ENCODE measurements at regions not wholly inside any gene's neighbourhood (a gene's known extent, or its start where the extent isn't known, plus 50 kb on each side); places are given as distances from the start of the nearest gene placed in this dataset.

DNA sequence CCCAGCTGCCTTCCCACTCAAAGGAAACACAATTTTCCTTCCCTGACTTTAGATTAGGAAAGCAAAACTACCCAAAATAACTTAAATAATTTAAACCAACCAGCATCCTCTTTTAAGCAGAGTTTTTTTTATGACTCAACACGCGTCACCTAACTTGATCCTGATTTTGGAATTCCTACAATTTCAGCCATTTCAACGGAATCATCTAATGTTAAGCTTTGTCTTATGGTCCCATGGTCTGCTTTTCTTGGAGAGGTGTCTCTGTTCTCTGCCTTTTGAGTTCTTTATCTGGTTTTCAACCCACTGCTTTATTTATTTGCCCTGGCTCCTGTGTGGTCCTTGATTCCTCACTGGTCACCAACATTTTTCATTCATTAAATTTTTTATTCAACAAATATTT, 219.2 kb upstream of the ARHGEF26 start:
- H3K9ac ChIP-seq (ENCODE audit: low read length) = no peak overlapping the region
- H3K4me2 ChIP-seq (ENCODE audit: low read length) = no peak overlapping the region
- H3K79me2 ChIP-seq (ENCODE audit: low read length) = no peaks in the 10 kb centered on the region
- no peak overlapping the region for H3K27ac ChIP-seq (ENCODE audit: low read length)
- H3K9me3 ChIP-seq (ENCODE audit: insufficient read depth, low read length) = no peaks in the 10 kb centered on the region
- no peaks in the 10 kb centered on the region for H3K36me3 ChIP-seq (replicated peaks; ENCODE audit: low read depth, low read length)
- no peaks in the 10 kb centered on the region for H3K4me1 ChIP-seq (ENCODE audit: low read length)
- no peak for TF ChIP-seq EZH2phosphoT487 (IDR thresholded peaks at IDR 0.05; ENCODE audit: low read depth)
- no peak overlapping the region for H2AFZ ChIP-seq (ENCODE audit: low read depth, low read length)
- no peaks in the 10 kb centered on the region for H3K27me3 ChIP-seq (ENCODE audit: low read depth, low read length)
- H4K20me1 ChIP-seq (ENCODE audit: insufficient read depth, low read length) = no peaks in the 10 kb centered on the region
- H3K4me3 ChIP-seq (ENCODE audit: low read length) = no peak overlapping the region

- Histone ChIP-seq H3K9ac (ENCODE audit: low read length) (no peak overlapping the region), H2AFZ (ENCODE audit: low read depth, low read length) (no peak overlapping the region), H3K27ac (ENCODE audit: low read length) (no peak overlapping the region), H3K4me1 (ENCODE audit: low read length) (no peaks in the 10 kb centered on the region), H3K4me2 (ENCODE audit: low read length) (no peak overlapping the region), H4K20me1 (ENCODE audit: insufficient read depth, low read length) (no peaks in the 10 kb centered on the region), H3K4me3 (ENCODE audit: low read length) (no peak overlapping the region), H3K79me2 (ENCODE audit: low read length) (no peaks in the 10 kb centered on the region), H3K9me3 (ENCODE audit: insufficient read depth, low read length) (no peaks in the 10 kb centered on the region), H3K36me3 (replicated peaks; ENCODE audit: low read depth, low read length) (no peaks in the 10 kb centered on the region), H3K27me3 (ENCODE audit: low read depth, low read length) (no peaks in the 10 kb centered on the region)
- TF ChIP-seq, protein P1, sequence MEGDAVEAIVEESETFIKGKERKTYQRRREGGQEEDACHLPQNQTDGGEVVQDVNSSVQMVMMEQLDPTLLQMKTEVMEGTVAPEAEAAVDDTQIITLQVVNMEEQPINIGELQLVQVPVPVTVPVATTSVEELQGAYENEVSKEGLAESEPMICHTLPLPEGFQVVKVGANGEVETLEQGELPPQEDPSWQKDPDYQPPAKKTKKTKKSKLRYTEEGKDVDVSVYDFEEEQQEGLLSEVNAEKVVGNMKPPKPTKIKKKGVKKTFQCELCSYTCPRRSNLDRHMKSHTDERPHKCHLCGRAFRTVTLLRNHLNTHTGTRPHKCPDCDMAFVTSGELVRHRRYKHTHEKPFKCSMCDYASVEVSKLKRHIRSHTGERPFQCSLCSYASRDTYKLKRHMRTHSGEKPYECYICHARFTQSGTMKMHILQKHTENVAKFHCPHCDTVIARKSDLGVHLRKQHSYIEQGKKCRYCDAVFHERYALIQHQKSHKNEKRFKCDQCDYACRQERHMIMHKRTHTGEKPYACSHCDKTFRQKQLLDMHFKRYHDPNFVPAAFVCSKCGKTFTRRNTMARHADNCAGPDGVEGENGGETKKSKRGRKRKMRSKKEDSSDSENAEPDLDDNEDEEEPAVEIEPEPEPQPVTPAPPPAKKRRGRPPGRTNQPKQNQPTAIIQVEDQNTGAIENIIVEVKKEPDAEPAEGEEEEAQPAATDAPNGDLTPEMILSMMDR (IDR thresholded peaks at IDR 0.05; ENCODE audit: low read depth, low read length) = no peak
- TF ChIP-seq EZH2phosphoT487 (IDR thresholded peaks at IDR 0.05; ENCODE audit: low read depth) = no peak
Measured at GRCh38 chr3:153903430-153903829, 217.8 kb upstream of the ARHGEF26 start.

DNA sequence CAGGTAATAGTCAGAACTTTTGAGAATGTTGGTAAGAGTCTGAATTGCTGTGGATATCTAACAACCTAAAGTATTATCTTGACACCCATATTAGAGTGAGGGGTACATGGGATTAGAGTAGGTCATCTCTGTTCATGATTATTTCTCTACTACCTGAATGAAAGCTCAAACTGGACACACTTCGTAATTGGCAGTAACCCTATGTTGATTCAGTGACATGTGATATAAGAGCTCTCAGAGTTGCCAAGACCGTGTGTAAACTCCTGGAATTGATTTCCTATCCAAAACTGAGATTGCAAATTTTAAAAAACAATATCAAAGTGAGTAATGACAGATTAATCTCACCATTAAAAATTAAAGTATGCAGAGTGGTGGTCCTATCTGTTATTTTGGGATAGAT, 214.8 kb upstream of the ARHGEF26 start:
- Histone ChIP-seq H2AFZ (ENCODE audit: low read depth, low read length) (no peak overlapping the region), H3K4me3 (ENCODE audit: low read length) (no peak overlapping the region), H4K20me1 (ENCODE audit: insufficient read depth, low read length) (no peaks in the 10 kb centered on the region), H3K9me3 (ENCODE audit: insufficient read depth, low read length) (no peaks in the 10 kb centered on the region), H3K4me2 (ENCODE audit: low read length) (no peak overlapping the region), H3K27ac (ENCODE audit: low read length) (no peak overlapping the region), H3K36me3 (replicated peaks; ENCODE audit: low read depth, low read length) (no peaks in the 10 kb centered on the region), H3K79me2 (ENCODE audit: low read length) (no peaks in the 10 kb centered on the region), H3K27me3 (ENCODE audit: low read depth, low read length) (no peaks in the 10 kb centered on the region), H3K9ac (ENCODE audit: low read length) (no peak overlapping the region), H3K4me1 (ENCODE audit: low read length) (no peaks in the 10 kb centered on the region)
- no peak for TF ChIP-seq EZH2phosphoT487 (IDR thresholded peaks at IDR 0.05; ENCODE audit: low read depth)
- TF ChIP-seq, protein P1 (IDR thresholded peaks at IDR 0.05; ENCODE audit: low read depth, low read length) = no peak

DNA sequence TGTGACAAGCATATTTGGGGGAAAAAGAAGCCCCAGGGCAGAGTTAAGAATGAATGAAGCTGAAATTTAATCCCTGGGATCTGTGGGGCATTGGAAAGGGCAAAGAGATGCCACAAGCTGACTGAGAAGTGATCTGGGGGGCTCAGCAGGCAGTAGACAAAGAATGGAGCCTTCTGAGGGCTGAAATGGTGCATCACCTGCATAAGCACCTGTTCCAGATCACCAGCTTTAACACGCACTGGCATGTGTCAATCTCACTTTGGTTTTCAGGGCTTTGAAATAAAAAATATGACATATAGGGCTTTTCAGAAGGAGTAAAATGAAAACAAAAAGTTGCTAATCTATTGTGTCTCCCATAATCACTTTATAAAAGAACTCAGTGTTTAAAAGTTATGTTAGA, 210.8 kb upstream of the ARHGEF26 start:
- no peaks in the 10 kb centered on the region for H4K20me1 ChIP-seq (ENCODE audit: insufficient read depth, low read length)
- TF ChIP-seq, protein P1 (IDR thresholded peaks at IDR 0.05; ENCODE audit: low read depth, low read length) = no peak
- no peaks in the 10 kb centered on the region for H3K4me1 ChIP-seq (ENCODE audit: low read length)
- no peaks in the 10 kb centered on the region for H3K9me3 ChIP-seq (ENCODE audit: insufficient read depth, low read length)
- H2AFZ ChIP-seq (ENCODE audit: low read depth, low read length) = no peak overlapping the region
- H3K27ac ChIP-seq (ENCODE audit: low read length) = no peak overlapping the region
- H3K4me2 ChIP-seq (ENCODE audit: low read length) = no peak overlapping the region
- no peaks in the 10 kb centered on the region for H3K79me2 ChIP-seq (ENCODE audit: low read length)
- H3K9ac ChIP-seq (ENCODE audit: low read length) = no peak overlapping the region
- H3K27me3 ChIP-seq (ENCODE audit: low read depth, low read length) = no peaks in the 10 kb centered on the region
- H3K36me3 ChIP-seq (replicated peaks; ENCODE audit: low read depth, low read length) = no peaks in the 10 kb centered on the region
- H3K4me3 ChIP-seq (ENCODE audit: low read length) = no peak overlapping the region

DNA sequence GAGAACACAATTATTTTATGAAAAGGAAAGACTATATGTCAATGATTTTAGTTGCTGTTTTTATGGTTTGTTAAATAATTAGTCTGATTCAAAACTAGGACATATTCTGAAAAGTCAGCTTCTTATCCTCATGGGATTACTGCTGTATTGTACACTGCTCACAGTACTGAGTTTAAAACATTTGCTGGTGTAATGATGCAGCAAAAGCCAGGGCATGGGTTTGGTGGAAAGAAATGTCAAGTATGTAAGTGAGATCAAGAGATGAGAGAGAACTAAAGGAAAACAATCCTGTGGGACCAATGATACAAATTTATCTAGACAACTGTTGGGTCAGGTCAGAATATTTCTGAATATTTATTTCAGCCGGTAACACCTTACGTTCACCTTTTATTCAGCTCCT, 210.1 kb upstream of the ARHGEF26 start:
- TF ChIP-seq, protein P1 (IDR thresholded peaks at IDR 0.05; ENCODE audit: low read depth, low read length) = no peak
- TF ChIP-seq EZH2phosphoT487 (IDR thresholded peaks at IDR 0.05; ENCODE audit: low read depth) = no peak
- H3K4me1 ChIP-seq (ENCODE audit: low read length) = no peaks in the 10 kb centered on the region
- no peaks in the 10 kb centered on the region for H3K27me3 ChIP-seq (ENCODE audit: low read depth, low read length)
- no peak overlapping the region for H3K9ac ChIP-seq (ENCODE audit: low read length)
- no peak overlapping the region for H2AFZ ChIP-seq (ENCODE audit: low read depth, low read length)
- no peaks in the 10 kb centered on the region for H3K9me3 ChIP-seq (ENCODE audit: insufficient read depth, low read length)
- no peaks in the 10 kb centered on the region for H4K20me1 ChIP-seq (ENCODE audit: insufficient read depth, low read length)
- no peak overlapping the region for H3K27ac ChIP-seq (ENCODE audit: low read length)
- no peaks in the 10 kb centered on the region for H3K36me3 ChIP-seq (replicated peaks; ENCODE audit: low read depth, low read length)
- no peaks in the 10 kb centered on the region for H3K79me2 ChIP-seq (ENCODE audit: low read length)
- no peak overlapping the region for H3K4me3 ChIP-seq (ENCODE audit: low read length)
- no peak overlapping the region for H3K4me2 ChIP-seq (ENCODE audit: low read length)
